HFFc6 (cell line): ENCODE measurements at regions not wholly inside any gene's neighbourhood (a gene's known extent, or its start where the extent isn't known, plus 50 kb on each side); places are given as distances from the start of the nearest gene placed in this dataset.

Experiments used
- DNase-seq: peaks from one replicate; pipeline ENCODE4 v3.0.0-alpha.2; 2018
- H3K27ac Mint-ChIP-seq: 2 replicates; pipeline ENCODE4 v1.8.0; 2020; ENCODE audit warnings: mild to moderate bottlenecking, mixed read lengths
- H3K27me3 Mint-ChIP-seq: 2 replicates; pipeline ENCODE4 v1.8.0; 2021; ENCODE audit warnings: mild to moderate bottlenecking, moderate library complexity, mixed read lengths; ENCODE audit not compliant: insufficient read depth
- H3K36me3 Mint-ChIP-seq: 2 replicates; pipeline ENCODE4 v1.8.0; 2021; ENCODE audit warnings: low read depth, mixed read lengths
- H3K4me1 Mint-ChIP-seq: 2 replicates; pipeline ENCODE4 v1.8.0; 2020; ENCODE audit warnings: low read depth, mixed read lengths
- H3K4me3 Mint-ChIP-seq: 2 replicates; pipeline ENCODE4 v1.8.0; 2020; ENCODE audit warnings: mild to moderate bottlenecking, moderate library complexity, mixed read lengths
- H3K9me3 Mint-ChIP-seq: 2 replicates; pipeline ENCODE4 v1.8.0; 2020; ENCODE audit warnings: mild to moderate bottlenecking, mixed read lengths
- TF ChIP-seq, protein P1 (sequence below): fragments of 200-600 bp; sonication (generic); IDR thresholded peaks from 2 replicates; pipeline ENCODE4 v1.5.0; 2021; ENCODE audit warnings: antibody characterized with exemption, mild to moderate bottlenecking

DNA sequence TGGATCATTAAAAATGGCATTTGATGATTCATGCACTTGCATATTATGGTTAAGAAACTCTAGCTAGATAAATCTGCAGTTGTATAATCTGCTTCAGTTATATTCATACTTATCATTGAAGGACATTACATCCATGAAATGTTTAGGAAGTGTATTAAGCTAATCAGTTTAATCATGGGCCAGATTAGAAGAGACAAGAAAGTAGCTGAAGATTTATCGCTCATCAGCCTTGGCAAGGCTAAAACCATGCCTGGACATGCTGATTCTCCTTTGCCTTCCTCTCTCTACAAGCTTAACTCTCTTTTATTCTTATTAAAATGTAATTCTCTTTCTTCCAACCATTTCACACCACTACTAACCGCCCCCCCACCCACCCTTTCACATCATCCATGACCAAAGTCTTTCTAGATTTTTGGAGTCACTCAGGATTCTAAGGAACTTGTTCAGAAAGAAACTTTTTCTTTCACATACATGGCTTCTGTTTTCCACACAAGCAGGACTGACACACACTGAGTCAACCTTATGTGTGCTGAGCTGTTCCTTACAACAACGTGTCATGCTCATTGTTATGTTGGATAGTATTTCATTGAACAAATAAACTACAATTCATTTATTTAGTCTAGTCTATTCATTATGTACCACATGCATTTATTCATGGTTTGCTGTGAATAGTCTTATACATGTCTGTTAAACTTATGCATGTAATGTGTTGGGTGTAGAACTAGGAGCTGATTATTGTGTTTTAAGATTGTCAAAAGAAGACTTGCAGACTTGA is 227.3 kb upstream of the SP8 start:
- Mint-ChIP-seq H3K36me3 (no peaks in the 10 kb centered on the region), H3K27ac (no peak overlapping the region), H3K27me3 (no peaks in the 10 kb centered on the region; the same call in 1 of the 2 replicates), H3K9me3 (peaks cover 49% of the 10 kb centered on the region), H3K4me3 (no peak overlapping the region), H3K4me1 (no peaks in the 10 kb centered on the region)
- no peak for DNase-seq
- TF ChIP-seq, protein P1, sequence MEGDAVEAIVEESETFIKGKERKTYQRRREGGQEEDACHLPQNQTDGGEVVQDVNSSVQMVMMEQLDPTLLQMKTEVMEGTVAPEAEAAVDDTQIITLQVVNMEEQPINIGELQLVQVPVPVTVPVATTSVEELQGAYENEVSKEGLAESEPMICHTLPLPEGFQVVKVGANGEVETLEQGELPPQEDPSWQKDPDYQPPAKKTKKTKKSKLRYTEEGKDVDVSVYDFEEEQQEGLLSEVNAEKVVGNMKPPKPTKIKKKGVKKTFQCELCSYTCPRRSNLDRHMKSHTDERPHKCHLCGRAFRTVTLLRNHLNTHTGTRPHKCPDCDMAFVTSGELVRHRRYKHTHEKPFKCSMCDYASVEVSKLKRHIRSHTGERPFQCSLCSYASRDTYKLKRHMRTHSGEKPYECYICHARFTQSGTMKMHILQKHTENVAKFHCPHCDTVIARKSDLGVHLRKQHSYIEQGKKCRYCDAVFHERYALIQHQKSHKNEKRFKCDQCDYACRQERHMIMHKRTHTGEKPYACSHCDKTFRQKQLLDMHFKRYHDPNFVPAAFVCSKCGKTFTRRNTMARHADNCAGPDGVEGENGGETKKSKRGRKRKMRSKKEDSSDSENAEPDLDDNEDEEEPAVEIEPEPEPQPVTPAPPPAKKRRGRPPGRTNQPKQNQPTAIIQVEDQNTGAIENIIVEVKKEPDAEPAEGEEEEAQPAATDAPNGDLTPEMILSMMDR = no peak

DNA sequence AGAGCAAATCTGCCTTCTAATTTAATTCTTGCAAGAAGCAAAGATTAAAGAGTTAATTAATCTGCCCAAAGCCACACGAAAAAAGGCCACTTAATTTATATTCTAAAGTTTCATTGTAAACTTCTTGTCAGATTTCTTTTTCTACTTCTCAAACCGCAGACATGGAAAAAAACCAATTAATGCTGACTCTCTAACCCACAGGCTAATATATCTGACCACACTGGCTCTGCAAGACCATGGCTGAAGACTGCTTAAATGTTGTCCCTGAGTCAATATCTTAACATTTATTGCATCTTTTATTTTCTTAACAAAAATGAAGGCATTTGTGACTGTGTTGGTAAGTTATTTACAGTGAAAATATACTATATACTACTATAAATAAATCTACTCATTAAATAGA is 234.0 kb upstream of the SP8 start:
- Mint-ChIP-seq H3K9me3 (peaks cover 29% of the 10 kb centered on the region), H3K27ac (no peak overlapping the region), H3K36me3 (no peaks in the 10 kb centered on the region), H3K4me3 (no peak overlapping the region), H3K27me3 (no peaks in the 10 kb centered on the region), H3K4me1 (no peaks in the 10 kb centered on the region)
- no peak for DNase-seq
- TF ChIP-seq, protein P1 = no peak

DNA sequence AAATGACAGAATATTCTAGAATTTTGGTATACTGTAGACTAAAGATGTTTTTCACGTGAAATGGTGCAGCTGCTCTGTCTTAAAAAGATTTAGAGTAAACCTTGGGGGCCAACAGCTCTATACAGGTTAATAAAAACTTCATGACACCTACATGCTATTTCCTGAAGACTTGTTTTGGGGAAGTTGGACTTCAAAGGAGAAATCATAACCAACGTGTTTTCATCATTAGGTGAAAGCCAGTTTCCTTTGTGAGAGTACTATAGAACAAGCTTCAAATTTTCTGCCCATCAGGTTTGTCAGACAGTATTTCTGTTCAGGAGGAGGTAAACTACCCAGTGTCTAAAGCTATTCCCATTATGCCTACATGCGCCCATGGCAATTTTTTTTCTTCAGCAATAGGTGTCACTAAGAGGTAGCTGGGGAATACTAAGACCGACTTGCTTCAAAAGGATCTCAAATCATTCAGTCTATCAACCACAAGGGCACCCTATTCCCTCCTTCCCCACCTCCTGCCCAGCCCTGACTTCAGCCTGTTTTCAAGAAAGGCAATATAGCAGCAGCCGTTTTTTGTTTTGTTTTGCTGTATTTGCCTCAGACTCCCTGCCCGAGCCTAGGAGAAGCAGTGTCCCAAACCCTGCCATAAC is 237.3 kb upstream of the SP8 start:
- H3K36me3 Mint-ChIP-seq = no peaks in the 10 kb centered on the region
- H3K4me1 Mint-ChIP-seq = no peaks in the 10 kb centered on the region
- H3K9me3 Mint-ChIP-seq = peaks cover 20% of the 10 kb centered on the region
- H3K27ac Mint-ChIP-seq = no peak overlapping the region
- no peaks in the 10 kb centered on the region; the same call in 1 of the 2 replicates for H3K27me3 Mint-ChIP-seq
- DNase-seq = no peak
- H3K4me3 Mint-ChIP-seq = no peak overlapping the region
- TF ChIP-seq, protein P1 = no peak

- TF ChIP-seq, protein P1 = no peak
- no peak for DNase-seq
- Mint-ChIP-seq H3K9me3 (peaks cover 22% of the 10 kb centered on the region), H3K36me3 (no peaks in the 10 kb centered on the region), H3K4me3 (no peak overlapping the region), H3K27me3 (no peaks in the 10 kb centered on the region; the same call in 1 of the 2 replicates), H3K4me1 (no peaks in the 10 kb centered on the region), H3K27ac (no peak overlapping the region)
These were observed 237.8 kb upstream of the SP8 start for GRCh38 chr7:21024485-21024867.

- Mint-ChIP-seq H3K4me1 (no peaks in the 10 kb centered on the region), H3K9me3 (peaks cover 31% of the 10 kb centered on the region), H3K4me3 (no peak overlapping the region), H3K27ac (no peak overlapping the region), H3K36me3 (no peaks in the 10 kb centered on the region), H3K27me3 (no peaks in the 10 kb centered on the region; the same call in 1 of the 2 replicates)
- TF ChIP-seq, protein P1 = no peak
- DNase-seq = no peak
These were observed 241.5 kb upstream of the SP8 start for GRCh38 chr7:21028186-21028585.
